ENCODE measurements at regions not wholly inside any gene's neighbourhood (a gene's known extent, or its start where the extent isn't known, plus 50 kb on each side); places are given as distances from the start of the nearest gene placed in this dataset.

- WGBS, 2 donors, result 57 to 67% methylated on average over 3 of the region's 3 CpGs
- Histone ChIP-seq H3K4me1 (ENCODE audit: control insufficient read depth in 5 of 5, insufficient read depth in 5 of 5, low read length in 5 of 5) (no peaks in the 10 kb centered on the region), H3K9ac (ENCODE audit: insufficient read depth in 1 of 2, low read length in 2 of 2) (no peak overlapping the region), H3K9me3 (ENCODE audit: control insufficient read depth in 4 of 4, insufficient read depth in 3 of 4, low read length in 3 of 4) (no peaks in the 10 kb centered on the region), H3K27me3 (ENCODE audit: control insufficient read depth in 3 of 3, insufficient read depth in 3 of 3, low read length in 2 of 3) (no peaks in the 10 kb centered on the region), H3K4me3 (no peak overlapping the region), H3K36me3 (ENCODE audit: control insufficient read depth in 4 of 4, insufficient read depth in 4 of 4, low read length in 4 of 4) (no peaks in the 10 kb centered on the region), H3K27ac (ENCODE audit: low read depth in 1 of 2, low read length in 1 of 2) (no peak overlapping the region)
- no peak for DNase-seq
- TF ChIP-seq CTCF (IDR thresholded peaks at IDR 0.05; ENCODE audit: control extremely low read depth, extremely low read depth), result no peak
- ATAC-seq (ENCODE audit: insufficient read depth, low FRiP score), result no peak
These were observed 220.5 kb upstream of the PRICKLE1 start for GRCh38 chr12:42810006-42810405.

- ATAC-seq (ENCODE audit: insufficient read depth, low FRiP score) (no peak), DNase-seq (peak in 1 of 3 donors; percentile 18)
- no peaks in the 10 kb centered on the region for H3K4me1 ChIP-seq (ENCODE audit: control insufficient read depth in 5 of 5, insufficient read depth in 5 of 5, low read length in 5 of 5)
- no peaks in the 10 kb centered on the region for H3K36me3 ChIP-seq (ENCODE audit: control insufficient read depth in 4 of 4, insufficient read depth in 4 of 4, low read length in 4 of 4)
- H3K4me3 ChIP-seq, result no peak overlapping the region
- H3K27me3 ChIP-seq (ENCODE audit: control insufficient read depth in 3 of 3, insufficient read depth in 3 of 3, low read length in 2 of 3), result no peaks in the 10 kb centered on the region
- no peak overlapping the region for H3K27ac ChIP-seq (ENCODE audit: low read depth in 1 of 2, low read length in 1 of 2)
- no peaks in the 10 kb centered on the region for H3K9me3 ChIP-seq (ENCODE audit: control insufficient read depth in 4 of 4, insufficient read depth in 3 of 4, low read length in 3 of 4)
- 48 to 66% methylated on average over 2 of the region's 2 CpGs for WGBS, 2 donors
- H3K9ac ChIP-seq (ENCODE audit: insufficient read depth in 1 of 2, low read length in 2 of 2), result no peak overlapping the region
- TF ChIP-seq CTCF (IDR thresholded peaks at IDR 0.05; ENCODE audit: control extremely low read depth, extremely low read depth), result no peak
These were observed 219.7 kb upstream of the PRICKLE1 start for GRCh38 chr12:42809226-42809625.

GRCh38 chr12:42807766-42808165 lies 218.2 kb upstream of the PRICKLE1 start:
- 92 to 96% methylated on average over 3 of the region's 3 CpGs for WGBS, 2 donors
- Histone ChIP-seq H3K36me3 (ENCODE audit: control insufficient read depth in 4 of 4, insufficient read depth in 4 of 4, low read length in 4 of 4) (no peaks in the 10 kb centered on the region), H3K9ac (ENCODE audit: insufficient read depth in 1 of 2, low read length in 2 of 2) (no peak overlapping the region), H3K27me3 (ENCODE audit: control insufficient read depth in 3 of 3, insufficient read depth in 3 of 3, low read length in 2 of 3) (no peaks in the 10 kb centered on the region), H3K27ac (ENCODE audit: low read depth in 1 of 2, low read length in 1 of 2) (no peak overlapping the region), H3K4me1 (ENCODE audit: control insufficient read depth in 5 of 5, insufficient read depth in 5 of 5, low read length in 5 of 5) (peaks cover 0 to 4% (median 0%) of the 10 kb centered on the region in 5 donors), H3K4me3 (no peak overlapping the region), H3K9me3 (ENCODE audit: control insufficient read depth in 4 of 4, insufficient read depth in 3 of 4, low read length in 3 of 4) (no peaks in the 10 kb centered on the region)
- no peak for ATAC-seq (ENCODE audit: insufficient read depth, low FRiP score)
- no peak for TF ChIP-seq CTCF (IDR thresholded peaks at IDR 0.05; ENCODE audit: control extremely low read depth, extremely low read depth)
- DNase-seq, result no peak

- no peaks in the 10 kb centered on the region for H3K9me3 ChIP-seq (ENCODE audit: control insufficient read depth in 4 of 4, insufficient read depth in 3 of 4, low read length in 3 of 4)
- ATAC-seq (ENCODE audit: insufficient read depth, low FRiP score) (no peak), DNase-seq (no peak)
- no peaks in the 10 kb centered on the region for H3K36me3 ChIP-seq (ENCODE audit: control insufficient read depth in 4 of 4, insufficient read depth in 4 of 4, low read length in 4 of 4)
- peaks cover 0 to 6% (median 0%) of the 10 kb centered on the region in 5 donors for H3K4me1 ChIP-seq (ENCODE audit: control insufficient read depth in 5 of 5, insufficient read depth in 5 of 5, low read length in 5 of 5)
- 90 to 95% methylated on average over 2 of the region's 2 CpGs for WGBS, 2 donors
- H3K27ac ChIP-seq (ENCODE audit: low read depth in 1 of 2, low read length in 1 of 2), result no peak overlapping the region
- TF ChIP-seq CTCF (IDR thresholded peaks at IDR 0.05; ENCODE audit: control extremely low read depth, extremely low read depth), result no peak
- H3K4me3 ChIP-seq, result no peak overlapping the region
- no peak overlapping the region for H3K9ac ChIP-seq (ENCODE audit: insufficient read depth in 1 of 2, low read length in 2 of 2)
- no peaks in the 10 kb centered on the region for H3K27me3 ChIP-seq (ENCODE audit: control insufficient read depth in 3 of 3, insufficient read depth in 3 of 3, low read length in 2 of 3)
These were observed 217.7 kb upstream of the PRICKLE1 start for GRCh38 chr12:42807251-42807650.

Data from lung (tissue), 11 donors.